Right lobe of liver (tissue), 4 donors: ENCODE measurements at regions not wholly inside any gene's neighbourhood (a gene's known extent, or its start where the extent isn't known, plus 50 kb on each side); places are given as distances from the start of the nearest gene placed in this dataset.

Source experiments
- POLR2A ChIP-seq: fragments of 450-650 bp; IDR thresholded peaks from one replicate; pipeline ENCODE4 v1.6.1; 2017; ENCODE audit warnings: antibody characterized with exemption, mild to moderate bottlenecking
- TF ChIP-seq, protein P1 (sequence below), 4 donors: fragments of 200-600 bp in 3 of 4; fragments of 450-650 bp in 1 of 4; IDR thresholded peaks; one replicate each; pipeline versions ENCODE4 v1.5.1 to v1.8.0; 2016 to 2022; ENCODE audit warnings: antibody characterized with exemption in 4 of 4, mild to moderate bottlenecking in 2 of 4
- donor health status: DM: no; HTN: no; CAD: no.
- donor health status: DM: no; HTN: no; CAD: no.
- donor health status: DM: no; HTN: yes; CAD: no.

DNA sequence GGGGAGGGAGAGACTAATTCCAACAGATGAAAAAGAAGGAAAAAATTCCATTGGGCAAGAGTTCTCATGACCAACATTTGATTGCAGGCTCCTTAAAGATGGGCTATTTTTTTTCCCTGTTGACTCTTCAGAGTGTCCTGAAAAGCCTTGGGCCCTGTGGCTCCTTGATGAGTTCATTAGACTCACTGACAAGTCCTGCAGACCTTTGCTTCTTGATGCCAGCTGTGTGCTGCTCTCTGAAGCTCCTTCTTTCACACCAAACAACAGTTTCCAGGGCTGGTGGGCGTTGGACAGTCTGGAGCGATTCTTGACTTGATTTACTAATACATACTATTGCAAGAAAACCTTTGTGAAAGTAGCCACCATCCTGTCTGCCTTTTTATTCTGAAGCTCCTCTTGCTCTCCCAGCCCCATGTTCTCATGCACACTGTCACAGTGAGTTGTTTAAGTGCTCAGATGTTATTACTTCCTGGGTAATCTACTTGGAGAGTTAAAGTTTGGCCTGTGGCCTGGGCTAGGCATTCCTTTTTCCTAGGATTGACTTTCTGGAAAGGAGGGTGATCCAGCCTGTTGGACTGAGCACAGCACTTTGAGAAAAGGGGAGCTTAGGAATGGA lies 250.3 kb downstream of the PTEN start:
- TF ChIP-seq, protein P1, sequence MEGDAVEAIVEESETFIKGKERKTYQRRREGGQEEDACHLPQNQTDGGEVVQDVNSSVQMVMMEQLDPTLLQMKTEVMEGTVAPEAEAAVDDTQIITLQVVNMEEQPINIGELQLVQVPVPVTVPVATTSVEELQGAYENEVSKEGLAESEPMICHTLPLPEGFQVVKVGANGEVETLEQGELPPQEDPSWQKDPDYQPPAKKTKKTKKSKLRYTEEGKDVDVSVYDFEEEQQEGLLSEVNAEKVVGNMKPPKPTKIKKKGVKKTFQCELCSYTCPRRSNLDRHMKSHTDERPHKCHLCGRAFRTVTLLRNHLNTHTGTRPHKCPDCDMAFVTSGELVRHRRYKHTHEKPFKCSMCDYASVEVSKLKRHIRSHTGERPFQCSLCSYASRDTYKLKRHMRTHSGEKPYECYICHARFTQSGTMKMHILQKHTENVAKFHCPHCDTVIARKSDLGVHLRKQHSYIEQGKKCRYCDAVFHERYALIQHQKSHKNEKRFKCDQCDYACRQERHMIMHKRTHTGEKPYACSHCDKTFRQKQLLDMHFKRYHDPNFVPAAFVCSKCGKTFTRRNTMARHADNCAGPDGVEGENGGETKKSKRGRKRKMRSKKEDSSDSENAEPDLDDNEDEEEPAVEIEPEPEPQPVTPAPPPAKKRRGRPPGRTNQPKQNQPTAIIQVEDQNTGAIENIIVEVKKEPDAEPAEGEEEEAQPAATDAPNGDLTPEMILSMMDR (IDR thresholded peaks at IDR 0.05), result no peak
- no peak for TF ChIP-seq POLR2A
